Hepatocyte (in vitro differentiated cells): ENCODE measurements at regions not wholly inside any gene's neighbourhood (a gene's known extent, or its start where the extent isn't known, plus 50 kb on each side); places are given as distances from the start of the nearest gene placed in this dataset.
A peak's percentile ranks its signal among the peaks of the same experiment; 100 is the strongest.
"Not testable (repeated sequence)": the region's sequence is repeated elsewhere in the genome, so short reads cannot be mapped to it uniquely, and the experiment has no call there.

ENCODE experiments used
- DNase-seq: peaks from one replicate; pipeline ENCODE4 v3.0.0-alpha.2; 2016; ENCODE audit warnings: low spot score
- H2AFZ ChIP-seq: fragments of 200-600 bp; sonication (generic); 2 replicates; pipeline ENCODE4 v1.6.0; 2016; ENCODE audit warnings: antibody characterized with exemption, mild to moderate bottlenecking
- H3K27ac ChIP-seq: fragments of 200-600 bp; sonication (generic); 2 replicates; pipeline ENCODE4 v1.5.1; 2016; ENCODE audit warnings: mild to moderate bottlenecking
- H3K27me3 ChIP-seq: fragments of 200-600 bp; sonication (generic); 2 replicates; pipeline ENCODE4 v1.6.1; 2016
- H3K36me3 ChIP-seq: fragments of 200-600 bp; sonication (generic); replicated peaks from 2 replicates; pipeline ENCODE4 v1.5.1; 2016; ENCODE audit warnings: low read depth; ENCODE audit not compliant: insufficient read depth
- H3K4me1 ChIP-seq: fragments of 200-600 bp; sonication (generic); 2 replicates; pipeline ENCODE4 v1.5.1; 2016; ENCODE audit warnings: mild to moderate bottlenecking, moderate library complexity; ENCODE audit not compliant: insufficient read depth
- H3K4me2 ChIP-seq: fragments of 200-600 bp; sonication (generic); 2 replicates; pipeline ENCODE4 v1.6.0; 2016
- H3K4me3 ChIP-seq: fragments of 200-600 bp; sonication (generic); 2 replicates; pipeline ENCODE4 v1.5.1; 2016; ENCODE audit warnings: mild to moderate bottlenecking
- H3K79me2 ChIP-seq: fragments of 200-600 bp; sonication (generic); 2 replicates; pipeline ENCODE4 v1.6.0; 2017; ENCODE audit warnings: mild to moderate bottlenecking
- H3K9me2 ChIP-seq: fragments of 200-600 bp; sonication (generic); replicated peaks from 2 replicates; pipeline ENCODE4 v1.6.0; 2017; ENCODE audit warnings: mild to moderate bottlenecking; ENCODE audit not compliant: insufficient read depth
- H3K9me3 ChIP-seq: fragments of 200-600 bp; sonication (generic); 2 replicates; pipeline ENCODE4 v1.5.1; 2016; ENCODE audit warnings: low read depth, mild to moderate bottlenecking
- H4K20me1 ChIP-seq: fragments of 200-600 bp; sonication (generic); 2 replicates; pipeline ENCODE4 v1.6.0; 2016; ENCODE audit warnings: mild to moderate bottlenecking; ENCODE audit not compliant: insufficient read depth, poor library complexity, severe bottlenecking
- CTCF ChIP-seq: fragments of 200-600 bp; sonication (generic); IDR thresholded peaks from 2 replicates; pipeline ENCODE4 v1.5.1; 2016; ENCODE audit warnings: antibody characterized with exemption, mild to moderate bottlenecking; ENCODE audit not compliant: poor library complexity
- EZH2 ChIP-seq: fragments of 200-600 bp; sonication (generic); IDR thresholded peaks from 2 replicates; pipeline ENCODE4 v1.6.1; 2016; ENCODE audit warnings: antibody characterized with exemption, mild to moderate bottlenecking, borderline replicate concordance
- EZH2phosphoT487 ChIP-seq: fragments of 200-600 bp; sonication (generic); IDR thresholded peaks from one replicate; pipeline ENCODE4 v1.6.1; 2018; ENCODE audit warnings: antibody characterized with exemption, mild to moderate bottlenecking, low read depth, moderate library complexity; ENCODE audit not compliant: unreplicated experiment, severe bottlenecking
- WGBS: methylation state at CpG from one replicate; pipeline ENCODE4 v1.1.6; 2016; ENCODE audit warnings: low lambda C conversion rate; ENCODE audit errors: missing lambda C conversion rate; 5-methylcytosine and 5-hydroxymethylcytosine counted together

GRCh38 chr11:27227736-27228135 is 135.3 kb downstream of the CCDC34 start:
- 71% methylated on average over 5 of the region's 5 CpGs for WGBS
- DNase-seq: no peak
- no peak for TF ChIP-seq EZH2phosphoT487
- no peaks in the 10 kb centered on the region for H3K9me2 ChIP-seq
- no peaks in the 10 kb centered on the region for H3K4me1 ChIP-seq
- H3K27ac ChIP-seq: peak overlapping the region; percentile 3
- H4K20me1 ChIP-seq: no peaks in the 10 kb centered on the region
- H3K36me3 ChIP-seq: no peaks in the 10 kb centered on the region
- H3K27me3 ChIP-seq: no peaks in the 10 kb centered on the region
- no peaks in the 10 kb centered on the region for H3K9me3 ChIP-seq
- H3K4me3 ChIP-seq: no peak overlapping the region
- H2AFZ ChIP-seq: no peak overlapping the region
- H3K4me2 ChIP-seq: no peak overlapping the region
- no peaks in the 10 kb centered on the region for H3K79me2 ChIP-seq

GRCh38 chr11:27219487-27220039 is 143.5 kb downstream of the CCDC34 start:
- H3K27me3 ChIP-seq, H3K9me2 ChIP-seq, H3K4me3 ChIP-seq, H3K79me2 ChIP-seq, H3K9me3 ChIP-seq, H3K36me3 ChIP-seq, H4K20me1 ChIP-seq, DNase-seq: not testable (repeated sequence)
- peaks cover 34% of the 10 kb centered on the region for H3K4me1 ChIP-seq
- peak overlapping the region; percentile 72 for H3K4me2 ChIP-seq
- H3K27ac ChIP-seq: peak overlapping the region; percentile 63
- WGBS: 46% methylated on average over 20 of the region's 24 CpGs
- peak overlapping the region; percentile 49 for H2AFZ ChIP-seq

GRCh38 chr11:27218421-27219038 is 144.5 kb downstream of the CCDC34 start:
- no peaks in the 10 kb centered on the region for H3K27me3 ChIP-seq
- H3K9me3 ChIP-seq: no peaks in the 10 kb centered on the region
- WGBS: 82% methylated on average over 3 of the region's 3 CpGs
- no peaks in the 10 kb centered on the region for H3K36me3 ChIP-seq
- H4K20me1 ChIP-seq: no peaks in the 10 kb centered on the region
- H3K79me2 ChIP-seq: peaks cover 7% of the 10 kb centered on the region
- H3K9me2 ChIP-seq: no peaks in the 10 kb centered on the region
- H3K4me3 ChIP-seq: no peak overlapping the region
- TF ChIP-seq EZH2 (no peak), CTCF (no peak), EZH2phosphoT487 (no peak)
- peak overlapping the region; percentile 63 for H3K27ac ChIP-seq
- no peak overlapping the region for H2AFZ ChIP-seq
- peak overlapping the region; percentile 72 for H3K4me2 ChIP-seq
- peaks cover 42% of the 10 kb centered on the region for H3K4me1 ChIP-seq
- DNase-seq: no peak

- H3K9me2 ChIP-seq: no peaks in the 10 kb centered on the region
- no peaks in the 10 kb centered on the region for H4K20me1 ChIP-seq
- H3K4me3 ChIP-seq: no peak overlapping the region
- H3K36me3 ChIP-seq: no peaks in the 10 kb centered on the region
- DNase-seq: no peak
- peaks cover 47% of the 10 kb centered on the region for H3K4me1 ChIP-seq
- TF ChIP-seq CTCF (no peak), EZH2phosphoT487 (no peak), EZH2 (no peak)
- no peak overlapping the region for H2AFZ ChIP-seq
- 71% methylated on average over 1 of the region's 1 CpG for WGBS
- peak overlapping the region; percentile 72 for H3K4me2 ChIP-seq
- H3K9me3 ChIP-seq: no peaks in the 10 kb centered on the region
- H3K79me2 ChIP-seq: peaks cover 7% of the 10 kb centered on the region
- H3K27ac ChIP-seq: peak overlapping the region; percentile 63
- no peaks in the 10 kb centered on the region for H3K27me3 ChIP-seq
These were observed 145.0 kb downstream of the CCDC34 start for GRCh38 chr11:27217948-27218420.
